ENCODE measurements at regions not wholly inside any gene's neighbourhood (a gene's known extent, or its start where the extent isn't known, plus 50 kb on each side); places are given as distances from the start of the nearest gene placed in this dataset.

DNA sequence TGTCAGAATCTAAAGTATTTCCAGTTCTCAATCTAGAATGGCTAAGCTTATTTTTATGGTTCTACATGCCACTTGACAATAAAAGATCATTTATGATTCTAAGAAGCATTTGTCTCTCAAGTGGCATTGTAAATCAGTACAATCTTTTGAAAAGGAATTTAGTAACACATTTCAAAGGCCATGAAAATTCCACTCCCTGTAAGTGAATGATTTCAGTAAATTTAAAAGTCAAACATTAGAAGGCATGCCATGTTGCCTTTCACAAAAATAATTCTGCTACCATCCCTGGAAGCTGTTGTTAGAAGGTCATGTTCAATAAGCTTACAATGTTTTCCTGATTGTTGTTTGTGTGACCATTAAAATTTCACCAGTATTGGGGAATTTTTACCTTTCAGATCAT, 142.9 kb downstream of the RPIA start:
- Histone ChIP-seq H3K4me2 (ENCODE audit: insufficient read depth, insufficient read length, low read length) (no peak overlapping the region), H3K56ac (ENCODE audit: insufficient read length, low read depth, low read length) (no peak overlapping the region), H4K20me1 (ENCODE audit: control insufficient read depth, insufficient read depth, insufficient read length) (no peaks in the 10 kb centered on the region), H3K4me1 (ENCODE audit: insufficient read depth, low read length) (no peaks in the 10 kb centered on the region), H3K18ac (ENCODE audit: insufficient read length, low read depth, low read length) (no peak overlapping the region), H3K14ac (ENCODE audit: insufficient read depth, low read length) (no peak overlapping the region), H2BK12ac (ENCODE audit: insufficient read length, low read depth, low read length) (no peak overlapping the region), H3K4ac (ENCODE audit: low read depth, low read length) (no peak overlapping the region), H3K27ac (ENCODE audit: insufficient read length, low read depth, low read length) (no peak overlapping the region), H3K9me3 (ENCODE audit: control insufficient read depth, low read depth, low read length) (no peaks in the 10 kb centered on the region), H3K23me2 (ENCODE audit: insufficient read length, low read depth, low read length, poor library complexity, severe bottlenecking) (no peaks in the 10 kb centered on the region), H3K79me1 (ENCODE audit: insufficient read depth, low read depth, low read length, poor library complexity, severe bottlenecking) (no peaks in the 10 kb centered on the region), H4K5ac (ENCODE audit: insufficient read length, low read depth, low read length) (no peak overlapping the region), H4K91ac (ENCODE audit: insufficient read length, low read depth, low read length) (no peak overlapping the region), H2BK15ac (ENCODE audit: low read depth, low read length) (no peak overlapping the region), H3K9ac (ENCODE audit: extremely low read depth, insufficient read length, low read length) (no peak overlapping the region), H2BK120ac (ENCODE audit: low read depth, low read length, poor library complexity, severe bottlenecking) (no peak overlapping the region), H3T11ph (ENCODE audit: low read length) (no peak overlapping the region), H2BK5ac (ENCODE audit: insufficient read length, low read length) (no peak overlapping the region), H4K8ac (replicated peaks; ENCODE audit: insufficient read length, low read depth, low read length) (no peak overlapping the region), H2BK20ac (ENCODE audit: low read depth, low read length, poor library complexity, severe bottlenecking) (no peak overlapping the region), H3K23ac (ENCODE audit: insufficient read length, low read depth, low read length) (no peak overlapping the region), H2AK5ac (ENCODE audit: insufficient read length, low read length) (no peak overlapping the region), H3K27me3 (ENCODE audit: insufficient read depth, low read length) (no peaks in the 10 kb centered on the region), H3K79me2 (ENCODE audit: insufficient read depth, low read length) (no peaks in the 10 kb centered on the region), H2AFZ (ENCODE audit: low read length) (no peak overlapping the region)
- Mint-ChIP-seq H3K27ac (no peak overlapping the region), H3K36me3 (ENCODE audit: insufficient read depth in 1 of 3, low read depth in 3 of 3) (peaks cover 0 to 16% (median 0%) of the 10 kb centered on the region in 3 experiments; a peak in 2 of 7 replicates), H3K9me3 (peaks cover 51 to 81% of the 10 kb centered on the region in 2 experiments), H3K4me3 (no peak overlapping the region), H3K27me3 (ENCODE audit: low read depth) (peaks cover 5% of the 10 kb centered on the region), H3K4me1 (no peaks in the 10 kb centered on the region)
- no peak for DNase-seq
- TF ChIP-seq, protein P1, sequence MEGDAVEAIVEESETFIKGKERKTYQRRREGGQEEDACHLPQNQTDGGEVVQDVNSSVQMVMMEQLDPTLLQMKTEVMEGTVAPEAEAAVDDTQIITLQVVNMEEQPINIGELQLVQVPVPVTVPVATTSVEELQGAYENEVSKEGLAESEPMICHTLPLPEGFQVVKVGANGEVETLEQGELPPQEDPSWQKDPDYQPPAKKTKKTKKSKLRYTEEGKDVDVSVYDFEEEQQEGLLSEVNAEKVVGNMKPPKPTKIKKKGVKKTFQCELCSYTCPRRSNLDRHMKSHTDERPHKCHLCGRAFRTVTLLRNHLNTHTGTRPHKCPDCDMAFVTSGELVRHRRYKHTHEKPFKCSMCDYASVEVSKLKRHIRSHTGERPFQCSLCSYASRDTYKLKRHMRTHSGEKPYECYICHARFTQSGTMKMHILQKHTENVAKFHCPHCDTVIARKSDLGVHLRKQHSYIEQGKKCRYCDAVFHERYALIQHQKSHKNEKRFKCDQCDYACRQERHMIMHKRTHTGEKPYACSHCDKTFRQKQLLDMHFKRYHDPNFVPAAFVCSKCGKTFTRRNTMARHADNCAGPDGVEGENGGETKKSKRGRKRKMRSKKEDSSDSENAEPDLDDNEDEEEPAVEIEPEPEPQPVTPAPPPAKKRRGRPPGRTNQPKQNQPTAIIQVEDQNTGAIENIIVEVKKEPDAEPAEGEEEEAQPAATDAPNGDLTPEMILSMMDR (conservative IDR thresholded peaks at IDR 0.05), result no peak
